AML-193 (cell line): ENCODE measurements at regions not wholly inside any gene's neighbourhood (a gene's known extent, or its start where the extent isn't known, plus 50 kb on each side); places are given as distances from the start of the nearest gene placed in this dataset.

Experiments
- DNase-seq, 2 experiments: peaks; one replicate each; lab custom pipeline; 2025; lab: John Stamatoyannopoulos, UW

DNA sequence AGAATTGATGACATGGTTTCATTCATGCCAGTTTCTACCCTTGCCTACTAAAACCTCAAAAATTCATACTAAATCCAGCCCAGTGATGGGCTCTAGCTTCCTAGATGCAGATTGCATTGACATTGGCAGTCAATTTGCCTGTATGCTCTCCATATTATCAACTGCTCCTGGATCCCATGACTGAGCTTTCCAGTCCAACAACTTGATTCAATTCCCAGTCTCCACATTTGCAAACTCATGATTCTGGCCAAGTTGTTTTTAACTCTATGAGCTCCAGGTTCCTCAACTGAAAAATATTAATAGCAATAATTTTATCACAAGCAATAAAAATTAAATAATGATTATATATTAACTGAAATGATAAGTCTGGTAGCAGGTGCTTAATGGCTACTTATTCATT, 51.0 kb upstream of the DSC1 start:
- DNase-seq: no peak

DNA sequence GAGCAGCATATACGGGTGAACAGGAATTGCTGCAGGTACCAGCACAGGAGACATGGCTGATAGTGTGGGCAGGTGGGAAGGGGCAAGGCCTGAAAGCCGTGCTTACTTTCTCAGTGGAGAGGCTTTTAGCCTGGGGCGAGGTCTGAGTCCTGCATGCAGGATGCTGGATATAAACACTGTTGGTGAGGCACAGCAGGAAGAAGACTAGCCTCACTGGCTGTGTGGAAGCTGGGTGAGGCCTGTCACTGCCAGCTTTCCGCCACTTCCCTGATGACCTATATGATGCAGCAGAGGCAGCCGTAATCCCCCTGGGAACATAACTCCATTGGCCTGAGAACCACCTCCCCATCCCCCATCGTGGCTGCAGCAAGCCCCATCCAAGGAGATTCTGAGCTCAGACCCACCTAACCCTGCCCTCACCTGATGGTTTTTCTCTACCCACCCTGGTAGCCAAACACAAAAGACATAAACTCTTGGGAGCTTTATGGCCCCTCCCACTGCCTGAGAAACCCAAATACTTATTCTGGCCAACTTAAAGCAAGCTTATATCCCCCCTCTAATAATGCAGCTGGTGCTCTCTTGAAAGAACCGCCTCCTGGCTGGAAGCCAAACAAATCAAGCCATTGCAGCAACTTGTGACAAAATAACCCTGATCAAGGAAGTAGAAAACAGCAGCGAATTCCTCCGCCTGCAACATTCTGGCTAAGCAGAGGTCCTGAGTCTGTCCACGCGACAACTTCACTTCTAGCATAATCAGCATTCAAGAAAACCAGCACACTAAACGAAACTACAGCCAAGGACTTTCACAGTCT, 54.6 kb upstream of the DSC1 start:
- no peak for DNase-seq

DNA sequence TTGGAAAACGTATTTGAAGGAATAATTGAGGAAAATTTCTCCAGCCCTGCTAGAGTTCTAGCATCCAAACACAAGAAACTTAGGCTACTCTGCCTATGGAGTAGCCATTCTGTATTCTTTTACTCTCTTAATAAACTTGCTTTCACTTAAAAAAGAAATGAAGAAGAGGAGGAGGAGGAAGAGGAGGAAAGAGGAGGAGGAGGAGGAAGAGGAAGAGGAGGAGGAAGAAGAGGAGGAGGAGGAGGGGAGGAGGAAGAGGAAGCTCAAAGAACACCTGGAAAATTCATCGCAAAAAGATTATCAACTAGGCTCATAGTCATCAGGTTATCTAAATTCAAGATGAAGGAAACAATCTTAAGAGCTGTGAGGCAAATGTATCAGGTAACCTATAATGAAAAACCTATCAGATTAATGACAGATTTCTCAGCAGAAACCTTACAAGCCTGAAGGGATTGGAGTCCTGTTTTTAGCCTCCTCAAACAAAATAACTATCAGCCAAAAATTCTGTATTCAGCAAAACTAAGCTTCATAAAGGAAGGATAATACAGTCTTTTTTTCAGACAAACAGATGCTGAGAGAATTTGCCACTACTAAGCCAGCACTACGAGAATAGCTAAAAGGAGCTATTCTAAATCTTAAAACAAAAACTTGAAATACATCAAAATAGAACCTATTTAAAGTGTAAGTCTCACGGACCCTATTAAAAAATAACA, 56.2 kb upstream of the DSC1 start:
- no peak for DNase-seq

DNA sequence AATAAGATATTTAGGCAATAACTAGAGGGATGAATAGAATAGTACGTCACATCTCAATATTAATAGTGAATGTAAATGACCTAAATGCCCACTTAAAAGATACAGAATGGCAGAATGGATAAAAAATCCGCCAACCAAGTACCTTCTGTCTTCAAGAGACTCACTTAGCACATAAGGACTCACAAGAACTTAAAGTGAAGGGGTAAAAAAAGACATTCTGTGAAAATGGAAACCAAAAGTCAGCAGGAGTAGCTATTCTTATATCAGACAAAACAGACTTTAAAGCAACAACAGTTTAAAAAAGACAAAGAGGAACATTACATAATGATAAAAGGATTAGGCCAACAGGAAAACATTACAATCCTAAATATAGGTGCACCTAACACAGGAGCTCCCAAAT, 56.7 kb upstream of the DSC1 start:
- no peak for DNase-seq

DNA sequence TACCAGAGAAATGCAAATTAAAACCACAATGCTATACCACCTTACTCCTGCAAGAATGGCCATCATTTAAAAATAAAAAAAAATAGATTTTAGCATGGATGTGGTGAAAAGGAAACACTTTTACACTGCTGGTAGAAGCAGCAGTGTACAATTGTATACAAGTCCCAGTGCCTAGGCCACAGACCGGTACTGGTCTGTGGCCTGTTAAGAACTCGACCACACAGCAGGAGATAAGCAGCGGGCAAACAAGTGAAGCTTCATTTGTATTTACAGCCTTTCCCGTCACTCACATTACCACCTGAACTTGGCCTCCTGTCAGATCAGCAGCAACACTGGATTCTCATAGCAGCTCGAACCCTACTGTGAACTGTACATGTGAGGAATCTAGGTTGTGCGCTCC, 60.7 kb upstream of the DSC1 start:
- no peak for DNase-seq

DNA sequence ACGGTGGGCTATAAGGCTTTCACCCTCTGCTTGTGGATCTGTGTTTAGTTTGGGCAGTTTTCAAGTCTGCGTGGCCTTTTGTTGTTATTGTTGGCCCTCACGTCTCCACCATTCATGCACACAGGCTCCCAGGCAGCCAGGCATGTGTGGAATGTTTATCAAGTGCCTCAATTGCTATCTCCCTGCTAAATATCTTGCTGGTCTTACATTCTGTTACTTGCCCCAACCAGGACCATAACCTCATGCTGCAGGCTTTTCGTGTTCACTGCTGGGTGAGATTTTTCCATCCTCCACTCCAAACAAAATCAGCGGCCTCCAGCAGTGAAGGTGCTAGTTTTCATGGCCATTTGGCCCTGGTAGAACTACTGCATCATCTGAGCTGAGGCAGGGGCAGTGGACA, 63.0 kb upstream of the DSC1 start:
- DNase-seq: no peak

DNA sequence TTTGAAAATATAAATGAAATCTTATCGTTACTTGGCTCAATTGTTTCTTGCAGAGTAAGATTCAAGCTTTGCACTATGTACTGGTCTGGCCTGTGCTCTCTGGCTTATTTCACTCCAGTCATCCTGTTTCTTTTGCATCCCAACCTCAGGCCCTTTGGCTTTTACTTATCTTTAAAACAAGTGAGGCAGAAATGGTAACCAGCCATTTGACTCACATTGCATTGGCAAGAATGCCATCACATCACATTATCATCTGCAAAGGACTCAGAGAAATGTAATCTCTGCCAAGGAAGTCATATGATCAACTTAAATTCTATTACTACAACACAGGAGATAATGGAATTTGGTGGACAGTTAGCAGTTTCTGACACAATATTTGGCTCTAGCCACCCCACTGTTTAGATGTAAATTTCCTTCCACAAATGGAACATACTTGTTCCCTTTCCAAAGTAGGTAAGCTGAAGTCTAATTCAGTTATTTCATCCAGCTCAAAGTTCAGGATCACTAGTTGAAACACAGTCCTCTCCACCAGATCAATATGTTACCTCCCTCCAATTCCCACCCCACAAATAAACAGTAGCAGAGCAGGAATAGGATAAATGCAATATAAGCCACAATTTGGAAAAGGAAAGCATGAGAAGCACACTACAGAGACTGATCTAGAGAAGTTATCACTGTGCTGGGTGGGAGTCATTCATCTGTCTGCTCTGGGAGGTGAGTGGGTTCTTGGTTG, 65.0 kb upstream of the DSC1 start:
- no peak for DNase-seq

DNA sequence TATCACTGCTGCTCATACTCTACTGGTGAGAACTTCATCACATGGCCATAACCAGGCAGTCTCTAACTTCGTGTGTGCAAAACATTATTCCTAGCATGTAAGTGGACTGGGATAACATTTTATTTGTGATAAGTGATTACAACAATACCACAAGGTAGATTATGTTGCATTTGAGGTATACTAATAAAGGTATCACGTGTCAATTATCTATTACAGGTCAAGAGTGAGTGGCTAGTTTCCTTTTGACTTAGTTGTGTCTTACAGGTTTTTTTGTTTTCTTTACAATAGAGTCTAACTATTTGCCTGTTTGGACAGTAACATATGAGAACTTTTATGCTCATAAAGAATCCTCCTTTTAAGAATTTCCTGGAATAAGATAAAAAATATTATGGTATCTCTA, 67.2 kb upstream of the DSC1 start:
- DNase-seq: no peak

DNA sequence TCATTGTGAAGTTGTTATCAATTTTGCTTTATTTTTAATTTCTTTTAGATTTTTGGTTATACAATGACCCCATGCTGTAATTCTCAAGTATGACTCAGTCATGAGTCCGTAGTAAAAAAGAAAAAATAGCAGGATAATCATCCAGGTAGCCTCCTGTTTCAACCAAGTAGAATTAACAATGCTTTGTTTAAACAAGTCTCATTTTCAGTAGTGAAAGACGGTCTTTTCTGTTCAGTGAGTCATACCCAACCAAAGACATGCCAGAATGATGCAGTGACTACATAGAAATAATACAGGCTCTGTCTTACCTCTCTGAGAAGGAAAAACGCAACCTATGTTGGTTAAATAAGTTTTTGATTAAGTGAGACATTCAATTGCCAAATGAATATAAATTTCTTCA, 67.8 kb upstream of the DSC1 start:
- no peak for DNase-seq

DNA sequence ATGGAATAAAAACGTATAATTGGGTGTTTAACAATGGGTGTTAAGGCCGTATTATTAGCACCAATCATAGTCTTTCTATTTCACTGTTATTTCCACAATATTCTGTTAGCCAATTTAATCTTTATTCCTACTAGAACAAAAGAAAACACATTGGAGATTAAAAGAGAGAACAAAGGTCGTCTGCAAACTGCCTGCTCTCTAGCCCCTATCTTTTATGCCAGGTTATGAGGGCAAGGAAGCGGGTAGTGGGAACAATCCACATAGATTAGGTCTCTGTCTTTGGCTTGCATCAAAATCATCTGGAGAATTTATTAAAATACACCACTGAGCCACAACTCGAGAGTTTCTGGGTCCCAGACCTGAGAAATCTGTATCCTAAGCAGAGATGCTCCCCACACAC, 69.4 kb upstream of the DSC1 start:
- DNase-seq: no peak

DNA sequence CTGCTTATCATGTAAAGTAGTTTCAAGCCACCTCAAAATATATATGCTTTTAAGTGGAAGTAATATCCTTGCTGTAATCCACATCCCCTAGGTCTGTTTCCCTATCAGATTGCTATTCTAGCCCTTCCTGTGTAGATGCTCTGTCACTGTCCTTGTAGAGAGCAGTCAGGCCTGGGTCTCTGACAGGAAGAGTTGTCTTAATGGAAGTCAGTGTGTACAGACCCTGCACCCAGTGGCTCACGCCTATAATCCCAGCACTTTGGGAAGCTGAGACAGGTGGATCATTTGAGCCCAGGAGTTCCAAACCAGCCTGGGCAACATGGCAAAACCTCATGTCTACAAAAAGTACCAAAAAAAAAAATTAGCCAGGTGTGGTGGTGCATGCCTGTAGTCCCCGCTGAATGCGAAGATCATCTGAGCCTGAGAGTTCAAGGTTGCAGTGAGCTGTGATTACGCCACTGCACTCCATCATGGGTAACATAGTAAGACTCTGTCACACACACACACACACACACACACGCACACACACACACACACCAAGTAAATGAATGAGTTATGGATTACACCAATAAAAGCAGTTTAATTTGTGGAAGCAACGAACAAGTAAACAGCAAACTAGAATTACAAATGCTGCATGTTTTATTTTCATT, 70.2 kb upstream of the DSC1 start:
- no peak for DNase-seq

DNA sequence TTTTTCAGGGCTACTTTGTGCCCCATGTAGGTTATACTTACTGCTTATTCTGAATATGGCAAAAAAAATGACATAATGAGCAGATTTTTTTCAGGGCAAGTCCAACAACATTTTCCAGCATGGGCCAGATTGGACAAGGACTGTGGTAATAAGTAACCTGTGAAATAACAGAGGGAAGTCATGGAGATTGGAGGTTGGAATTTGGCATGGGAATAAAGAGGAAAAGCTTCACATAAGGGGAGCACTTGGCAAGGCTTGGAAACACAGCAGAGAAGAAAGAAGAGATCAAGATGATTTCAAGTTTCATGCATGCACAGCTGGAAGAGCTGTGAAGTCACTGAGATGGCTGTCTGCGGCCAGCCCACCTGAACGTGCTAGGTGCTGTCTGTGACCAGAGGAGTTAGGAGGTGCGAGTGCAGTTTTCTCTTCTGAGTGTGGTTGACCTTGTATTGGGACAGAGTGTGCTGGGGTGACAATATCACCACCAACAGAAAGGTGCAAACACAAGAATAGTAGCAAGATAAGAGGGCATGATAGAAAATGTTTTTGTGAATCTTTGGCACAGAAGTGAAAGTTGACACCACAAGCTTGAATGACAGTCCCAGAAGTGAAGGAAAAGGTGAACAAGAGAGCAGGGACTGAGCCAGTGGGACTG, 71.1 kb upstream of the DSC1 start:
- DNase-seq: no peak

DNA sequence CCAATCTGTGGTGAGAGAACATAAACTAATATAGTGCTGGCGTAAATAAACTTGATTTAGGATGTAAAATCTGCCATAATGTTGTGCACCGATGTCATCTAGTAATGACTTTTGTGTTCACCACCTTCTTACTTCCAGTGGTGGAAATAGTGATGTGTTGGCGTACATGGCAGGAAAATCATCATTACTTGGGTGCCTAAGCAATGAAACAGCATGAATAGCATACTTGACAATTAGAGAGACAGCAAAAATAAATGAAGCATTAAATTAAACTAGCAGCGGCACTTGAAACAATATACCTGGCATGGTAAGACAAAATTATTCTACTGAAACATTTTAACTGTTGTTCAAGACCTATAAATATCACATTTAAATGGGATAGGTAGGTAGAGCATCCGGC, 73.2 kb upstream of the DSC1 start:
- no peak for DNase-seq

DNA sequence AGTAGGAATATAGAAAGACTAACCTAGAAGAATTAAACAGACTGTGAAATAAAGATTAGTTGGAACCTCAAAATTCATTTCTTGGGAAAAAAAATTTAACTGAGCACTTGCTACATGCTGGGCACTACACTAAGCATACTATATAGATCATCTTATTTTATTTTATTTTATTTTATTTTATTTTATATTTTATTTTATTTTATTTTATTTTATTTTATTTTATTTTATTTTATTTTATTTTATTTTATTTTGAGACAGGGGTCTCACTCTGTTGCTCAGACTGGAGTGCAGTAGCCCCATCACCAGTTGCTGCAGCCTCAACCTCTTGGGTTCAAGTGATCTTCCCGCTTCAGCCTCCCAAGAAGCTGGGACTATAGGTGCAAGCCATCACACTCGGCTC, 74.5 kb upstream of the DSC1 start:
- DNase-seq: no peak

DNA sequence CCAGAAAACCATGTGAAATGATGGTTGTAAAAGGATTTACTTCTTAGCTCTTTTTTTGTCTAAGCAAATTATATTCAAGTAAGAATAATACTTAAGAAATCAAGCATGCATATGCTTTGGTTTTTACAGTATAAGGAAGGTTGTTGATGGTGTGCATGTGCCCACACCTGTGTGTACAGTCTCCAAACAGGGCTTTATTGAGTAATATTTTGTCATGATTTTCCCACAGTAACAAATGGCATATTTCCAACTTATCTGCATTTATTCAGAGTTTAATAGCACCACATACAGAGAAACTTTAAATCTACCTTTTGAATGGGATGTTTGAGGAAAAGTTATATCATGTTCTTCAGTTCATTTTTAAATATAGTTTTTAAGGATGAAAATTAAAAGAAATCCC, 76.5 kb upstream of the DSG1 start:
- no peak for DNase-seq

DNA sequence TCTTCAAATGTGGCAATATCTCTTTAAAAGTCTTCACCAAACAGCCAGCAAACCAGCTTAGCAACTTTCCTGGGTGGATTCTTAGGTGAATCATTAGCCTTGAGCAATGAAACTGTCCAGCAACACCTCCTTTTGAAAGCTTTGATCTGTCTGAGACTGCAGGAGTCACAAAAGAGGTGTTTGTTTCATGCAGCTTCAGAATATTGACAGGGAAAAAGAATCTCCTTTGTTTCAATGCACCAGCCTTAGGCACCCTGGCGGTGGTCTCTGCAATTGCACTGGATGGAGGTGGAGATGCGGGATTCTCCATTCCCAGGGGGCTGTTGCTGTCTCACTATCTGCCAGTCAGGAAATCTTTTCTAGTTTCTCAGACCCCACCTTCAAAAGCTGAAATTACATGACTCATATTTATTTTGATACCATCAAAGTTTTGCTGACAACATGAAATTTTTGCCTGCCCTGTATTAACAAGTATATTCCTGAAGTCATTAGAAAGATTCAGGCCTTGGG, 76.0 kb upstream of the DSG1 start:
- DNase-seq: no peak

DNA sequence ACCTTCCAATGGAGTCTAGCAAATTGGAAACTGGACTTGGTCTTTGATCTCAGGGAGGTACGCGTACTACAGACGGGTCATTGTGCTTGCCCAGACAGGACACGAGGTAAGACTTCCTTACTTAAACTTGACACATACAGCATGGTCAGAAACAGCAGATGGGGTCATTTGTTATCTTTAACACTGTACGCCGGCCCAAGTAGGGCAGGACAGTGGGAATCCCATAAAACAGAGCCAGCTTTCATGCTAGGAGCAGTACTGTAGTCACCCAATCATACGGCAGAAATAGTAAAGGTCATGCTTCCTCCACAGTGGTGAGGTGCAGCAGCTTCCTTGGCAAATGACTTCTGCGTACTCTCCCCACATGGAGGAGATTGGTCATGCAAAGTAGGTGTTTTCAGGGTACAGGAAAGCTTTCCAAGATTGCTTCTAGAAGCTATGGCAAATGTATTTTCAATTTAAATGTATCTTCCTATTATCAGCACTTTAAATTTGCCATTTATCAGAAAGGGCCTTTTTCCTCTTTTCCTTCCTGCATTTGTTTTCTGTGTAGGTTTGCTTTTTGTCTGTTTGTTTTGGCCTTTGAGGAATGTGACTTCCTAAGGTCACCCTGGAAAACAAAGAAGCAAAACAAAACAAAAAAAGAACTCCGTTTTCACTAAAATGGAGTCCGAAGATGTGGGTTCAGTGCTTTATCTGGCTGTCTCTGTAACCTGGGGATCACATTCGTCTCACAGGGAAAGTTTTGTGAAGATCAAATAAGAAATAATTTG, 74.0 kb upstream of the DSG1 start:
- DNase-seq: no peak

DNA sequence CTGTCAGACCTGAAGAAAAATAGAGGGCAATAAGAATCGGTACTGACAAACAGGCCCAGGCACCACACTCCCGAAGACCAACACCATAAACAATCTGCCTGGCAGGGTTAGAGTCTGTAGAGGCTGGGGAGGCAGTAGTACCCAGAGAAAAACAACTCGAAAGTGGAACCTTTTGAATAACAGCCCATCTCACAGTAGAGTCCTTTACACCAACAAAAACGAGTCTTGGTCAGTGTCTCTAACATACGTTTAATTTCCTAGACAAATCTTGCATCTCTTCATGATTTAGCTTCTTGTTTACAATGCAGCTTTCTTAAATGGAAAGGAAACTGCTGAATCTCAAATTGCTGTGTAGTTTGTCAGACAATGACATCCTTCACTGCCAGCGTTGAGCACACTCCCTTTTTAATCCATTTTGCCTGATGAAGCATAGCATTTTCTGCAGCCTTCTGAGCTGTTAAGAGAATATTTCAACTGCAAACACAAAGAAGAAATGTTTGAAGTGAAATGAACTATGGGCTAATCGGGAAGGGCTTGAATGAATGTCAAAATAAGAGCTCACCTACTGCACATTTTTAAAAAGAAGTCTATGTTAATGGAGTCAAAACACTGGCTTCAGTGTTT, 73.1 kb upstream of the DSG1 start:
- DNase-seq: no peak

DNA sequence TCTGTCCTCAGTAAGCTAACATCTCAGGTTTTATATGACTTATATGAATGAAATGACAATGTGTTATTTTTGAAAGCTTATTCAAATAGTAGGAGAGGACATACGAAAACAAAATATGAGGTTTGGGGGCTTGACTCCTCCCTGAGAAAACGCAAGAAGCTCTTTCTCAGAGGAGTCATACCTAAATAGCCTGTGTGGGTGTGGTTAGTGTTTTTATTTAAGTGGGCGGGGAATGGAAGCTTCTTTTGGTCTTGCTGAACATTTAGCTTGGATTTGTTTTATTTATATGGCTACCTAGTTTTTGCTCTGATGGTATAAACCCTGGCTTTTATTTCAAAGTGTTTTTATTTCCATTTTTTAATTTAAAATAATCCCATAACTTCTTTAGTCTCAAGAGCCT, 72.1 kb upstream of the DSG1 start:
- no peak for DNase-seq

DNA sequence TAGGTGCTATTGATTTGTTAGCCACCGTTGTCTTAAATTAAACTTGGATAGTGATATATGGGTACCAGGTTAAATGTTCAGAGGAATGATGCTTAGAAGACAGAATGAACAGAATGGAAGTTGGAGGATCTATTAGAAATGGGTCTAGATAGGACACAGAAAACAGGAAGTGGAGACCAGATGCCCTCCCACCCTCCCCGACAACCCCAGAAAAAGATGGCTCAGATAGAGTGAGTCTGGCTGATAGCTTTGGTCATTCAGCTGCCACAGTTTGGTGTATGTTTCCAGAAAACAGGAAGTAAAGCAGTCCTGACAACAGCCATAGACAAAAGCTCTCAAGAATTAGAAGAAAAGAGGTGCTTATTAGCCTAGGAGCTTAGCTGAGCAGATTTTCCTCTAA, 71.5 kb upstream of the DSG1 start:
- no peak for DNase-seq
